Glutamatergic neuron (in vitro differentiated cells): ENCODE measurements at regions not wholly inside any gene's neighbourhood (a gene's known extent, or its start where the extent isn't known, plus 50 kb on each side); places are given as distances from the start of the nearest gene placed in this dataset.

Source experiments
- DNase-seq: peaks from one replicate; pipeline ENCODE4 v3.0.0; 2022
- H3K27ac Mint-ChIP-seq: one replicate; pipeline ENCODE4 v1.8.0; 2020; ENCODE audit warnings: mild to moderate bottlenecking, mixed read lengths, inconsistent platforms; ENCODE audit not compliant: unreplicated experiment
- H3K27me3 Mint-ChIP-seq: one replicate; pipeline ENCODE4 v1.8.0; 2020; ENCODE audit warnings: mild to moderate bottlenecking, moderate library complexity, mixed read lengths, inconsistent platforms; ENCODE audit not compliant: unreplicated experiment
- H3K36me3 Mint-ChIP-seq: one replicate; pipeline ENCODE4 v1.8.0; 2020; ENCODE audit warnings: mild to moderate bottlenecking, mixed read lengths, inconsistent platforms; ENCODE audit not compliant: unreplicated experiment
- H3K4me1 Mint-ChIP-seq: one replicate; pipeline ENCODE4 v1.8.0; 2020; ENCODE audit warnings: mild to moderate bottlenecking, low read depth, mixed read lengths, inconsistent platforms; ENCODE audit not compliant: unreplicated experiment
- H3K4me3 Mint-ChIP-seq: one replicate; pipeline ENCODE4 v1.8.0; 2020; ENCODE audit warnings: mild to moderate bottlenecking, mixed read lengths, inconsistent platforms; ENCODE audit not compliant: unreplicated experiment
- H3K9me3 Mint-ChIP-seq: one replicate; pipeline ENCODE4 v1.8.0; 2020; ENCODE audit warnings: mild to moderate bottlenecking, moderate library complexity, mixed read lengths, inconsistent platforms; ENCODE audit not compliant: unreplicated experiment
- TF ChIP-seq, protein P1 (sequence below): fragments of 200-600 bp; sonication (generic); IDR thresholded peaks from one replicate; pipeline ENCODE4 v1.5.0; 2021; ENCODE audit not compliant: partially characterized antibody, unreplicated experiment

- H3K36me3 Mint-ChIP-seq = peaks cover 14% of the 10 kb centered on the region
- DNase-seq = no peak
- TF ChIP-seq, protein P1, sequence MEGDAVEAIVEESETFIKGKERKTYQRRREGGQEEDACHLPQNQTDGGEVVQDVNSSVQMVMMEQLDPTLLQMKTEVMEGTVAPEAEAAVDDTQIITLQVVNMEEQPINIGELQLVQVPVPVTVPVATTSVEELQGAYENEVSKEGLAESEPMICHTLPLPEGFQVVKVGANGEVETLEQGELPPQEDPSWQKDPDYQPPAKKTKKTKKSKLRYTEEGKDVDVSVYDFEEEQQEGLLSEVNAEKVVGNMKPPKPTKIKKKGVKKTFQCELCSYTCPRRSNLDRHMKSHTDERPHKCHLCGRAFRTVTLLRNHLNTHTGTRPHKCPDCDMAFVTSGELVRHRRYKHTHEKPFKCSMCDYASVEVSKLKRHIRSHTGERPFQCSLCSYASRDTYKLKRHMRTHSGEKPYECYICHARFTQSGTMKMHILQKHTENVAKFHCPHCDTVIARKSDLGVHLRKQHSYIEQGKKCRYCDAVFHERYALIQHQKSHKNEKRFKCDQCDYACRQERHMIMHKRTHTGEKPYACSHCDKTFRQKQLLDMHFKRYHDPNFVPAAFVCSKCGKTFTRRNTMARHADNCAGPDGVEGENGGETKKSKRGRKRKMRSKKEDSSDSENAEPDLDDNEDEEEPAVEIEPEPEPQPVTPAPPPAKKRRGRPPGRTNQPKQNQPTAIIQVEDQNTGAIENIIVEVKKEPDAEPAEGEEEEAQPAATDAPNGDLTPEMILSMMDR = no peak
Measured at GRCh38 chr7:16345979-16346958, 75.1 kb downstream of the CRPPA start.

GRCh38 chr7:16344927-16345326 is 76.4 kb downstream of the CRPPA start:
- no peaks in the 10 kb centered on the region for H3K9me3 Mint-ChIP-seq
- peaks cover 14% of the 10 kb centered on the region for H3K36me3 Mint-ChIP-seq
- no peak overlapping the region for H3K27ac Mint-ChIP-seq
- H3K4me1 Mint-ChIP-seq = peaks cover 13% of the 10 kb centered on the region
- H3K4me3 Mint-ChIP-seq = no peak overlapping the region
- TF ChIP-seq, protein P1 = no peak
- DNase-seq = no peak
- H3K27me3 Mint-ChIP-seq = no peaks in the 10 kb centered on the region

More at GRCh38 chr7:16345979-16346958, 75.1 kb downstream of the CRPPA start:
- Mint-ChIP-seq H3K27me3 (no peaks in the 10 kb centered on the region), H3K4me1 (peaks cover 13% of the 10 kb centered on the region), H3K9me3 (no peaks in the 10 kb centered on the region), H3K27ac (no peak overlapping the region), H3K4me3 (no peak overlapping the region)

DNA sequence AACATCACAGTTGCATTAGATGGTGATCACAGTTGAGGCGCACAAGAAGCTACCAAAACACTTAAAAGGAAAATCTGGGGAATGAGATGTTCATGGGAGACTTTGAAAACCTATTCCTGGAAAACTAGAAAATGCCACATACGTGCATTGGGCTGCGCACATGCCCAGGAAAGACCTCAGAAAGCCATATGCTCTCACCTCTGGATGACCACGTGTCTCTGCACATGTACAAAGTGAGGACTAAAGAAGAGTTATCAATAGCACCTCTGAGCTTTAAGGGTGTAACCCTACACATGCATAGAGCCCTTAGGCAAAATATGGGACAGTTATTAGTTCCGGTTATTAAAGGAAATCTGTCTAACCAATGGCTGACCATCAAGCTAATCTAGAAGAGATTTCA is 77.7 kb downstream of the CRPPA start:
- Mint-ChIP-seq H3K36me3 (peaks cover 9% of the 10 kb centered on the region), H3K27me3 (no peaks in the 10 kb centered on the region), H3K9me3 (no peaks in the 10 kb centered on the region), H3K4me1 (peaks cover 13% of the 10 kb centered on the region), H3K27ac (no peak overlapping the region), H3K4me3 (no peak overlapping the region)
- no peak for DNase-seq
- TF ChIP-seq, protein P1 = no peak

DNA sequence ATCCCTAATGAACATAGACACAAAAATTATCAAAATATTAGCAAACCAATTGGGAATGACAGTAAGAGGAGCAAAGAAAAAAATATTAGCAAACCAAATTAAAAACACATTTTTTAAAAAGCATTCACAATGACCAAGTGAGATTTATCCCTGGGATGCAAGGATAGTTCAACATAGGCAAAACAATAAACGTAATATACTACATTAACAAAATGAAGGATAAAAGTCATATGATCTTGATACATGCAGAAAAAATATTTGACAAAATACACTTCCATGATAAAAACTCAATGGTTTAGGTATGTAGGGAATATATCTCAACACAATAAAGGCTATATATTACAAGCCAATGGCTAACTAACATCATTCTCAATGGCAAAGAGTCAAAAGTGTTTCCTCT is 83.3 kb downstream of the CRPPA start:
- H3K9me3 Mint-ChIP-seq = peaks cover 3% of the 10 kb centered on the region
- DNase-seq = no peak
- H3K4me1 Mint-ChIP-seq = no peaks in the 10 kb centered on the region
- TF ChIP-seq, protein P1 = no peak
- no peak overlapping the region for H3K4me3 Mint-ChIP-seq
- no peaks in the 10 kb centered on the region for H3K27me3 Mint-ChIP-seq
- H3K36me3 Mint-ChIP-seq = peaks cover 11% of the 10 kb centered on the region
- no peak overlapping the region for H3K27ac Mint-ChIP-seq

DNA sequence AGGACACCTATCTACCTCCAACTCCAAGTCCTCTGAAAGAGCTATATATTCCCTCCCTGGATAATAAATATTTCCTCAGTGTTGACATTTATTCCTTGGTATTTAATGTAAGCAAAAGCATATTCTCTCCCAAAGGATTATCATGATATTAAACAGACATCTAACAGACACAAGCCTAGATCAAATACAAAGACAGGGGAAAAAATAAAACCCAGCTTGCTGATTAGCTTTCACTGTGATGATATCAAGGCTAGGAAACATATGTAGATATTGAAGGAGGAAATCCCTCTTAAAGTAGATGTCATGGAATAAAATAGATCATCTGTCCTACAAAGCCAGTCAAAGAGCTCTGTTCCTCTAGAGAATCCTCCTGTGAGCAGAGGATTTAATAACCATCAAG is 95.2 kb downstream of the CRPPA start:
- H3K9me3 Mint-ChIP-seq = peaks cover 1% of the 10 kb centered on the region
- no peak overlapping the region for H3K4me3 Mint-ChIP-seq
- H3K36me3 Mint-ChIP-seq = no peaks in the 10 kb centered on the region
- TF ChIP-seq, protein P1 = no peak
- DNase-seq = no peak
- H3K4me1 Mint-ChIP-seq = peaks cover 3% of the 10 kb centered on the region
- no peak overlapping the region for H3K27ac Mint-ChIP-seq
- no peaks in the 10 kb centered on the region for H3K27me3 Mint-ChIP-seq
